Cardiac fibroblast (primary cell): ENCODE measurements at regions not wholly inside any gene's neighbourhood (a gene's known extent, or its start where the extent isn't known, plus 50 kb on each side); places are given as distances from the start of the nearest gene placed in this dataset.

ENCODE experiments used
- DNase-seq, 2 donors: peaks; one replicate each; pipeline versions ENCODE4 v3.0.0 to v3.0.0-alpha.2; 2010; ENCODE audit warnings: low read depth in 2 of 2
- H3K4me3 ChIP-seq, 2 donors: replicated peaks in 1 of 2; 1 replicate in 1 of 2; 2 replicates in 1 of 2; pipeline ENCODE4 v1.5.1; 2011; ENCODE audit warnings: low read depth in 2 of 2, low read length in 2 of 2, mild to moderate bottlenecking in 2 of 2, moderate library complexity in 1 of 2
- CTCF ChIP-seq: IDR thresholded peaks from one replicate; pipeline ENCODE4 v1.5.1; 2011; ENCODE audit warnings: low read depth, mild to moderate bottlenecking, low read length, inconsistent platforms

DNA sequence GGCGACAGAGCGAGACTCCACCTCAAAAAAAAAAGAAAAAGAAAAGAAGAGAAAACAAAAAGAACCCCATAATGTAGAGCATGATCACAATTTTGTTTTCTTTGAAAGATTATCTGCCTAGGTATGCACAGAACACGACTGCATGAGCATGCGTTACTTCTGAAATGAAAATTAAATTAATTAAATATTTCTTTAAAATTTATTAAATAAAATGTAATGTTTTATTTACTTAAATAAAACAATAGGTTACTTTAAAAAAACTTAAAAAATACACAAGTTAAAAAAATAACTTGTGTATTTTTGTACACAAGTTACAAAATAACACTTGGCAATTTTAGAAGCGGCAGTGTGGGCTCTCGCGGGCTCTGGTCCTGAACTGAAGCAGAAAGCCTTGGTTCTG lies 107.8 kb downstream of the TFAP2A start:
- no peak for DNase-seq
- no peak for TF ChIP-seq CTCF
- no peak overlapping the region for H3K4me3 ChIP-seq

DNA sequence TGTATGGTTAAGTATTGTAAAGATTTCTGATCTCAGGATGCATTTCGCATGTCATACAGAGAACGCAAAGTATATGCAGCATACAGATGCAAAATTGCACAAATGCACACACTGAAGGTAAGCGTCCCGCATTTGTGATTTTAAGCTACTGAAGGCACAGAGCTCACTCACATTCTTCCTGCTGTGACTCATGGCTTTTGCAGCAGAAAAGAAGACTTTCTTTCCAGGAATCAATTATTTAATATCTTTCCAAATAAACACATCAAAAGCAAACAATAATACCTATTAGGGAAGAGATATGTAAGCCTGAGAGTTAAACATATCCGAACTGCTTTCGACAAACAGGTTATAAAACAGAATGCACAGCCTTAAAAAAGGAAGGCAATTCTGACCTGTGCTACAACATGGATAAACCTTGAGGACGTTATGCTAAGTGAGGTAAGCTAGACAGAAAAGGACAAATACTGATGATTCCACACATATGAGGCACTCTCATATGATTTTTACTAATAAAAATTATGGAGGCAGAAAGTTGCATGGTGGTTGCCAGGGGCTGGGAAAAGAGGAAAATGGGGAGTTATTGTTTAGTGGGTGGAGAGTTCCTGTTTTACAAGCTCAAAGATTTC lies 109.0 kb downstream of the TFAP2A start:
- TF ChIP-seq CTCF = no peak
- DNase-seq = no peak
- no peak overlapping the region for H3K4me3 ChIP-seq

DNA sequence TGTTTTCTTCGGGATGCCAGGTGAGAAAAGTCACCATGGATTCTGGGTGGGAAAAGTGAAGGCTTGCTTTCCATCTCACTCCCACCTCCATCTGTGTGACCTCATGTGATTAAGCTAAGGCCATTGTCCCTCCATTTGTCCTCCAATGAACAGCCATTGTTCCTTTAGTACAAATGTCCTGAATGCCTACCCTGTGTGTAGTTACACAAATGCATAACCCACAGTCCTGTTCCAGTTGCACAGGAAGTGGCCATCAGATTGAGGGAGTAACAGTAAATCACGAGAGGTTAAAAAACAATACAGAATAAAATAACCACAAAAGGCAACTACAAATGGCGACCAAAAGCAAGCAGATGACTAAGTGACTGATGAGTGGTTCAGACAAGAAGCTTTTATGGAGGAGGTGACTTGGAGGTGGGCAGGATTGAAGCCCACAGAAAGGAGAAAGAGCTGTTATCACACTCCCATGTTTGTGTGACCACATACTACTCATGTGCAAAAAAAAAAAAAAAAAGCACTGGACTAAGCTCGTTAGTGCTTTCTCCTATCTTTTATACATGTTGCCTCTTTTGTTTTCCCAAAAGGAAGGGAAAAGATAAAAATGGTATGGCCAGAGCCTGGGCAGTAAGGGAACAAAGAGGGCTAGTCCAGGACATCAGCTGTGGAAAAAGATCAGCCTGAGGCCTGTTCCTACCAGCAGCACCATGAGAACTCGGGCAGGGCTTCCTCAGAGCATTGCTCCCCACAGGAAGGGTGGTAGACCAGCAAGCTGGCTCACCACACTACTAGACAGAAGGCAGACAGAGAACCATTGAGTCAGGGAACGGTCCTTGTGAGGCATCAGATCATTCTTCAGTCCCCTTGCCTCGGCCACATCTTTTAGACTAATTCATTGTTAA lies 111.0 kb downstream of the TFAP2A start:
- no peak for DNase-seq
- H3K4me3 ChIP-seq = no peak overlapping the region
- no peak for TF ChIP-seq CTCF

GRCh38 chr6:10302566-10303235 lies 112.2 kb downstream of the TFAP2A start:
- no peak for TF ChIP-seq CTCF
- H3K4me3 ChIP-seq = no peak overlapping the region
- no peak for DNase-seq

DNA sequence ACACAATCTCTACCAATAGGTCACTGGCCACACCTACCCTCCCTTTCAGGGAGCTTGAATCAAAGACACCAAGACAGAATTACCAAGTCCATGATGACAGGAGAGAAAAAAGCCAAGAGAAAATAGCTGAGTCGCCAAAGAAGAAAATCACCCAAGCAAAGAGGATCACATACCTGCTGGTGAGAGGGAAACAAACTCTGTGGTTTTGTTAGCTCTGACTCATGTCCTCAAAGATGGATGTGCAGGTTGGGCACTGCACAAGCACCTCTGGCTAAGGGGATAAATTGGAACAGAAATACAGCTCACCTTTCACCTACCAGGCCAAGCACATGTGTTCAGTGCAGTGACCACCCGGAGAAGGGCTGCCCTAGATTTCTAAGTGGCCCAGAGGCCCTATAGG lies 114.8 kb downstream of the TFAP2A start:
- TF ChIP-seq CTCF = no peak
- DNase-seq = no peak

GRCh38 chr6:10297832-10298231 lies 117.0 kb downstream of the TFAP2A start:
- H3K4me3 ChIP-seq = no peak overlapping the region
- no peak for TF ChIP-seq CTCF
- no peak for DNase-seq

More for the DNA sequence above, 114.8 kb downstream of the TFAP2A start:
- H3K4me3 ChIP-seq = no peak overlapping the region
